Activated naive CD8-positive, alpha-beta T cell (primary cell): ENCODE measurements at regions not wholly inside any gene's neighbourhood (a gene's known extent, or its start where the extent isn't known, plus 50 kb on each side); places are given as distances from the start of the nearest gene placed in this dataset.
A peak's percentile ranks its signal among the peaks of the same experiment; 100 is the strongest.

Source experiments
- H3K27ac Mint-ChIP-seq: one replicate; pipeline ENCODE4 v1.8.0; 2021; ENCODE audit warnings: mixed read lengths
- H3K27me3 Mint-ChIP-seq: one replicate; pipeline ENCODE4 v1.8.0; 2021; ENCODE audit warnings: mixed read lengths
- H3K36me3 Mint-ChIP-seq: one replicate; pipeline ENCODE4 v1.8.0; 2021; ENCODE audit warnings: mixed read lengths
- H3K4me1 Mint-ChIP-seq: one replicate; pipeline ENCODE4 v1.8.0; 2021; ENCODE audit warnings: low read depth, mixed read lengths
- H3K4me3 Mint-ChIP-seq: one replicate; pipeline ENCODE4 v1.8.0; 2021; ENCODE audit warnings: mild to moderate bottlenecking, mixed read lengths
- H3K9me3 Mint-ChIP-seq: one replicate; pipeline ENCODE4 v1.8.0; 2021; ENCODE audit warnings: low read depth, mixed read lengths

DNA sequence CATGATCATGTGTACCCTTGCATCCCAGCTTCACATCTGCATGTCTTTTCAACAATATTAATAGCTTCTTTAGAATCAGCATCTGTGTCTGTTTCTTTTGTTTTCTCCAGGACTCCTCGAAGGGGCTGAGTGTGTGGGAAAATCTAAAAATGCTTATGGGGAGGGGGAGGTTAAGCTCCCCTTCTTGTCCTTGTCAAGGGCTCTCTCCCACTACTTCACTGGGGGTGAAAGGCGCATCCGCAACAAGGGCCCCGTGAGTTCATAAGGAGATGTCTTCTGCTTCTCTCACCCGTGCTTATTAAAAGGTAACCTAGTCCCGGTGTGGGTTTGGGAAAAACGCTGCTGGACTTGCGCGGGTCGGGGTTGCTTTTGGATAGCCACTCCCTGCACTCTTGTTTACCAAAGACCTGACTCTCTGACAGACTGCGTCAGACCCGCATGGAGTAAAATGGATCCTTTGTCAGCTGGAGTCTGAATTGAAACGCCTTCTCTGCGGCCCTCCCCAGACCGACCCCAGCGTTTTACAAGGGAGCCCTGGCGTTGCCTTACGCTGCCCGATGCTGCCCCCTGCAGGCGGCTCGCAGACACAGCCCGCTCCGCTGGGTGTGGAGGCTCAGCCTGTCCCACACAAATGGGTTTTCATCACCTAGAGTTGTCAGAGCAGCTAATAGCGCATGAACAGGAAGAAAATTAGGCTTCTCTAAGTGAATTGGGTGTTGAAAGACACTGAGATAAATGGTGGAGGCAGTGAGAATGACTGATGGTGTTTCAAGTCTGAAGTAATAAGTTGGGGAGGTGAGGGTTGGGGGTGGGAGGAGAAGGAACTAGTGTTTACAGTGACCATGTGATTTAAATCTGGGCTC is 53.8 kb downstream of the IER5 start:
- Mint-ChIP-seq H3K27me3 (no peaks in the 10 kb centered on the region), H3K4me1 (peaks cover 40% of the 10 kb centered on the region), H3K27ac (peak overlapping the region; percentile 81), H3K36me3 (no peaks in the 10 kb centered on the region), H3K4me3 (peak overlapping the region; percentile 53), H3K9me3 (no peaks in the 10 kb centered on the region)

DNA sequence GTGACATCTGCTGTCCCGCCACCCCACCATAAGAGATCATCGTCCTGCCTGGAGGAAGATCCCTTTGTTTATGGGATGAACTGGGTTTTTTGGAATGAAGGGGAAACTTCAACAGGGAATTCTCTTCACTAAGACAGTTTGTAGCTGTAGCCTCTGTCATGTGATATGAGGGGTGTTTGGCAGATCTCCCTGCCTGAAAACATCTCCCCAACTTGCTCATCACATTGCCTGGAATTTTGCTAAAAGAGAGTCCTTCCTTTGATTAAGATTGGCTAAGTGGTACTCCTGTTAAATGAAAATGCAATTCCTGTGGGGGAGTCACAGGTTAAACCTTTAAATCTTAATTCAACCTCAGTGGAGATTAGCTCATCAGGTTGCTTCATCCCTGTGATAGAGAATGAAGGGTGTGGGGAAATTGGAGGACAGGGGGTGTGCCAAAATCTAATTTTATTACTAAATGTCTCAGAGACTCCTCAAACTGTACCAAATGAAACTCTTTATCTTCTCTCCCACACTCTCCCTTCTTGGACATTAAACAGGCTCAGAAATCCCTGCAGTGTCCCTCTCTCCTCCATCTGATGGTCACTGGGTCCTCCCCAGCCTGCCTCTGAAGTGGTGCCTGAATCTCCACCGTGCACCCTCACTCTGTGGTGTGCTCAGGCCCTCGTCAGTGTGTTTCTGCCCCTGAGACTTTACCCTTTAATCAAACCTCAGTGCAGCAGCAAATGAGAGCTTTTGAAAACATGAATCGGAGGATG is 54.8 kb downstream of the IER5 start:
- Mint-ChIP-seq H3K9me3 (no peaks in the 10 kb centered on the region), H3K4me3 (no peak overlapping the region), H3K36me3 (no peaks in the 10 kb centered on the region), H3K4me1 (peaks cover 48% of the 10 kb centered on the region), H3K27ac (no peak overlapping the region), H3K27me3 (no peaks in the 10 kb centered on the region)

GRCh38 chr1:181144238-181144637 is 55.7 kb downstream of the IER5 start:
- no peaks in the 10 kb centered on the region for H3K9me3 Mint-ChIP-seq
- no peak overlapping the region for H3K27ac Mint-ChIP-seq

GRCh38 chr1:181148636-181149035 is 60.1 kb downstream of the IER5 start:
- Mint-ChIP-seq H3K27me3 (no peaks in the 10 kb centered on the region), H3K4me1 (peaks cover 50% of the 10 kb centered on the region), H3K36me3 (no peaks in the 10 kb centered on the region), H3K27ac (peak overlapping the region; percentile 96), H3K4me3 (peak overlapping the region; percentile 82), H3K9me3 (no peaks in the 10 kb centered on the region)

More at GRCh38 chr1:181144238-181144637, 55.7 kb downstream of the IER5 start:
- H3K4me3 Mint-ChIP-seq: no peak overlapping the region
- no peaks in the 10 kb centered on the region for H3K27me3 Mint-ChIP-seq
- no peaks in the 10 kb centered on the region for H3K36me3 Mint-ChIP-seq
- peaks cover 49% of the 10 kb centered on the region for H3K4me1 Mint-ChIP-seq

- Mint-ChIP-seq H3K4me1 (peaks cover 50% of the 10 kb centered on the region), H3K9me3 (no peaks in the 10 kb centered on the region), H3K36me3 (no peaks in the 10 kb centered on the region), H3K27ac (peak overlapping the region; percentile 96), H3K4me3 (peak overlapping the region; percentile 82), H3K27me3 (no peaks in the 10 kb centered on the region)
Measured at GRCh38 chr1:181149326-181150125, 61.0 kb downstream of the IER5 start.

- peak overlapping the region; percentile 96 for H3K27ac Mint-ChIP-seq
- no peaks in the 10 kb centered on the region for H3K36me3 Mint-ChIP-seq
- peaks cover 50% of the 10 kb centered on the region for H3K4me1 Mint-ChIP-seq
- H3K9me3 Mint-ChIP-seq: no peaks in the 10 kb centered on the region
- H3K4me3 Mint-ChIP-seq: no peak overlapping the region
- H3K27me3 Mint-ChIP-seq: no peaks in the 10 kb centered on the region
Measured at GRCh38 chr1:181150273-181150672, 61.8 kb downstream of the IER5 start.

DNA sequence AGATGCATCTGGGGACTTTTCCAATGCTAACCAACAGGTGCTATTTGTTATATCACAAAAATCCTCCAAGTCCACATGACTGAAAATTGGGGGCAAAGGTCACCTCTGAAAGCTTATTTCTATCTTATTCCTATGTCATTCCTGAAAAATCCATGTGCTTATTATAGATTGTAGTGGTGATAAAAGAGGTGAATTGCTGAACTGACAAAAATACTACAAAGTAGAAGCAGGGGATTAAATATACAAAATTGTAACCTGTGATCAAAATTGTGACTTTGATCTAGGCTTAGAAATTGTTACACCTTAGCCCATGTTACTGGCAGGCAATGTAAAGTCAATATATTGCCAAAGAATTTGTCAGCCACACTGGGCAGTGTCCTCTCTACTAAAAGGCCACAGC is 62.3 kb downstream of the IER5 start:
- Mint-ChIP-seq H3K27ac (peak overlapping the region; percentile 34), H3K4me3 (no peak overlapping the region), H3K9me3 (no peaks in the 10 kb centered on the region), H3K36me3 (no peaks in the 10 kb centered on the region), H3K27me3 (no peaks in the 10 kb centered on the region), H3K4me1 (peaks cover 52% of the 10 kb centered on the region)

- H3K36me3 Mint-ChIP-seq: no peaks in the 10 kb centered on the region
- peaks cover 52% of the 10 kb centered on the region for H3K4me1 Mint-ChIP-seq
- H3K4me3 Mint-ChIP-seq: no peak overlapping the region
- H3K27ac Mint-ChIP-seq: no peak overlapping the region
- H3K27me3 Mint-ChIP-seq: no peaks in the 10 kb centered on the region
- no peaks in the 10 kb centered on the region for H3K9me3 Mint-ChIP-seq
Measured at GRCh38 chr1:181151378-181152326, 63.2 kb downstream of the IER5 start.

- Mint-ChIP-seq H3K4me3 (no peak overlapping the region), H3K4me1 (peaks cover 52% of the 10 kb centered on the region), H3K27ac (no peak overlapping the region)
Measured at GRCh38 chr1:181152892-181153633, 64.6 kb downstream of the IER5 start.

GRCh38 chr1:181153634-181153961 is 65.1 kb downstream of the IER5 start:
- Mint-ChIP-seq H3K4me1 (peaks cover 54% of the 10 kb centered on the region), H3K36me3 (no peaks in the 10 kb centered on the region), H3K4me3 (no peak overlapping the region), H3K9me3 (no peaks in the 10 kb centered on the region), H3K27ac (no peak overlapping the region), H3K27me3 (no peaks in the 10 kb centered on the region)

More at GRCh38 chr1:181152892-181153633, 64.6 kb downstream of the IER5 start:
- Mint-ChIP-seq H3K9me3 (no peaks in the 10 kb centered on the region), H3K36me3 (no peaks in the 10 kb centered on the region), H3K27me3 (no peaks in the 10 kb centered on the region)

GRCh38 chr1:181155339-181155738 is 66.8 kb downstream of the IER5 start:
- Mint-ChIP-seq H3K27me3 (no peaks in the 10 kb centered on the region), H3K9me3 (no peaks in the 10 kb centered on the region), H3K27ac (no peak overlapping the region), H3K36me3 (no peaks in the 10 kb centered on the region), H3K4me1 (peaks cover 53% of the 10 kb centered on the region), H3K4me3 (no peak overlapping the region)

- no peak overlapping the region for H3K27ac Mint-ChIP-seq
- peaks cover 16% of the 10 kb centered on the region for H3K9me3 Mint-ChIP-seq
- H3K36me3 Mint-ChIP-seq: no peaks in the 10 kb centered on the region
- peaks cover 35% of the 10 kb centered on the region for H3K4me1 Mint-ChIP-seq
- peak overlapping the region; percentile 0 for H3K4me3 Mint-ChIP-seq
- no peaks in the 10 kb centered on the region for H3K27me3 Mint-ChIP-seq
Measured at GRCh38 chr1:181159451-181160140, 71.1 kb downstream of the IER5 start.

GRCh38 chr1:181160322-181160721 is 71.8 kb downstream of the IER5 start:
- H3K36me3 Mint-ChIP-seq: no peaks in the 10 kb centered on the region
- no peaks in the 10 kb centered on the region for H3K27me3 Mint-ChIP-seq
- H3K27ac Mint-ChIP-seq: no peak overlapping the region
- H3K4me3 Mint-ChIP-seq: no peak overlapping the region
- H3K4me1 Mint-ChIP-seq: peaks cover 35% of the 10 kb centered on the region
- peaks cover 19% of the 10 kb centered on the region for H3K9me3 Mint-ChIP-seq
